ENCODE measurements at regions not wholly inside any gene's neighbourhood (a gene's known extent, or its start where the extent isn't known, plus 50 kb on each side); places are given as distances from the start of the nearest gene placed in this dataset.

- no peak overlapping the region for H3K4me3 ChIP-seq (ENCODE audit: insufficient read depth, low read depth, low read length)
- H3K4me1 Mint-ChIP-seq (ENCODE audit: low read depth, unreplicated experiment): no peaks in the 10 kb centered on the region
- TF ChIP-seq, protein P1, sequence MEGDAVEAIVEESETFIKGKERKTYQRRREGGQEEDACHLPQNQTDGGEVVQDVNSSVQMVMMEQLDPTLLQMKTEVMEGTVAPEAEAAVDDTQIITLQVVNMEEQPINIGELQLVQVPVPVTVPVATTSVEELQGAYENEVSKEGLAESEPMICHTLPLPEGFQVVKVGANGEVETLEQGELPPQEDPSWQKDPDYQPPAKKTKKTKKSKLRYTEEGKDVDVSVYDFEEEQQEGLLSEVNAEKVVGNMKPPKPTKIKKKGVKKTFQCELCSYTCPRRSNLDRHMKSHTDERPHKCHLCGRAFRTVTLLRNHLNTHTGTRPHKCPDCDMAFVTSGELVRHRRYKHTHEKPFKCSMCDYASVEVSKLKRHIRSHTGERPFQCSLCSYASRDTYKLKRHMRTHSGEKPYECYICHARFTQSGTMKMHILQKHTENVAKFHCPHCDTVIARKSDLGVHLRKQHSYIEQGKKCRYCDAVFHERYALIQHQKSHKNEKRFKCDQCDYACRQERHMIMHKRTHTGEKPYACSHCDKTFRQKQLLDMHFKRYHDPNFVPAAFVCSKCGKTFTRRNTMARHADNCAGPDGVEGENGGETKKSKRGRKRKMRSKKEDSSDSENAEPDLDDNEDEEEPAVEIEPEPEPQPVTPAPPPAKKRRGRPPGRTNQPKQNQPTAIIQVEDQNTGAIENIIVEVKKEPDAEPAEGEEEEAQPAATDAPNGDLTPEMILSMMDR (IDR thresholded peaks at IDR 0.05; ENCODE audit: insufficient read depth, low read depth, low read length): no peak
- TF ChIP-seq EZH2 (IDR thresholded peaks at IDR 0.05; ENCODE audit: insufficient read depth, low read length): no peak
- peaks cover 2% of the 10 kb centered on the region for H3K4me1 ChIP-seq (ENCODE audit: insufficient read depth, low read length)
- no peaks in the 10 kb centered on the region for H3K9me3 ChIP-seq (ENCODE audit: insufficient read depth, low read depth, low read length)
- no peaks in the 10 kb centered on the region for H3K27me3 Mint-ChIP-seq (ENCODE audit: low read depth, unreplicated experiment)
- no peaks in the 10 kb centered on the region for H3K79me2 ChIP-seq (ENCODE audit: insufficient read depth, low read length)
- H3K4me2 ChIP-seq (ENCODE audit: low read length): no peak overlapping the region
- no peak overlapping the region for H3K27ac ChIP-seq (ENCODE audit: low read depth, low read length)
- no peaks in the 10 kb centered on the region for H3K36me3 Mint-ChIP-seq (ENCODE audit: low read depth, unreplicated experiment)
- H3K27ac Mint-ChIP-seq (ENCODE audit: unreplicated experiment): no peak overlapping the region
- H2AFZ ChIP-seq (ENCODE audit: low read depth, low read length): no peak overlapping the region
- peaks cover 2% of the 10 kb centered on the region for H3K9me3 Mint-ChIP-seq (ENCODE audit: unreplicated experiment)
- H3K36me3 ChIP-seq (ENCODE audit: insufficient read depth, low read length): no peaks in the 10 kb centered on the region
- H3K4me3 Mint-ChIP-seq (ENCODE audit: unreplicated experiment): no peak overlapping the region
- FAIRE-seq: peak; percentile 96
- H3K9ac ChIP-seq (ENCODE audit: low read length): no peak overlapping the region
- H3K27me3 ChIP-seq (ENCODE audit: insufficient read depth, low read length): no peaks in the 10 kb centered on the region
- DNase-seq (ENCODE audit: low read depth): peak; percentile 53
- no peaks in the 10 kb centered on the region for H4K20me1 ChIP-seq (ENCODE audit: insufficient read depth, low read length)
These were observed 119.1 kb upstream of the PRDX4 start for GRCh38 chrX:23548164-23548563.

- Histone ChIP-seq H3K27me3 (ENCODE audit: insufficient read depth, low read length) (no peaks in the 10 kb centered on the region), H3K79me2 (ENCODE audit: insufficient read depth, low read length) (no peaks in the 10 kb centered on the region), H4K20me1 (ENCODE audit: insufficient read depth, low read length) (no peaks in the 10 kb centered on the region), H2AFZ (ENCODE audit: low read depth, low read length) (no peak overlapping the region), H3K4me1 (ENCODE audit: insufficient read depth, low read length) (peaks cover 2% of the 10 kb centered on the region), H3K36me3 (ENCODE audit: insufficient read depth, low read length) (no peaks in the 10 kb centered on the region), H3K4me2 (ENCODE audit: low read length) (no peak overlapping the region), H3K9me3 (ENCODE audit: insufficient read depth, low read depth, low read length) (no peaks in the 10 kb centered on the region), H3K27ac (ENCODE audit: low read depth, low read length) (no peak overlapping the region), H3K9ac (ENCODE audit: low read length) (no peak overlapping the region), H3K4me3 (ENCODE audit: insufficient read depth, low read depth, low read length) (no peak overlapping the region)
- H3K27ac Mint-ChIP-seq (ENCODE audit: unreplicated experiment): no peak overlapping the region
- TF ChIP-seq EZH2 (IDR thresholded peaks at IDR 0.05; ENCODE audit: insufficient read depth, low read length): no peak
- TF ChIP-seq, protein P1 (IDR thresholded peaks at IDR 0.05; ENCODE audit: insufficient read depth, low read depth, low read length): no peak
- no peak overlapping the region for H3K4me3 Mint-ChIP-seq (ENCODE audit: unreplicated experiment)
- DNase-seq (ENCODE audit: low read depth) (no peak), FAIRE-seq (peak; percentile 96)
- H3K36me3 Mint-ChIP-seq (ENCODE audit: low read depth, unreplicated experiment): no peaks in the 10 kb centered on the region
- H3K27me3 Mint-ChIP-seq (ENCODE audit: low read depth, unreplicated experiment): no peaks in the 10 kb centered on the region
- no peaks in the 10 kb centered on the region for H3K9me3 Mint-ChIP-seq (ENCODE audit: unreplicated experiment)
- H3K4me1 Mint-ChIP-seq (ENCODE audit: low read depth, unreplicated experiment): no peaks in the 10 kb centered on the region
These were observed 115.0 kb upstream of the PRDX4 start for GRCh38 chrX:23552303-23552702.

GRCh38 chrX:23554304-23554703 lies 113.0 kb upstream of the PRDX4 start:
- DNase-seq (ENCODE audit: low read depth): peak; percentile 30
- no peak overlapping the region for H3K4me2 ChIP-seq (ENCODE audit: low read length)
- no peak overlapping the region for H3K27ac Mint-ChIP-seq (ENCODE audit: unreplicated experiment)
- no peaks in the 10 kb centered on the region for H3K4me1 Mint-ChIP-seq (ENCODE audit: low read depth, unreplicated experiment)
- no peak overlapping the region for H3K27ac ChIP-seq (ENCODE audit: low read depth, low read length)
- no peak overlapping the region for H2AFZ ChIP-seq (ENCODE audit: low read depth, low read length)
- no peaks in the 10 kb centered on the region for H4K20me1 ChIP-seq (ENCODE audit: insufficient read depth, low read length)
- no peaks in the 10 kb centered on the region for H3K36me3 Mint-ChIP-seq (ENCODE audit: low read depth, unreplicated experiment)
- H3K4me1 ChIP-seq (ENCODE audit: insufficient read depth, low read length): no peaks in the 10 kb centered on the region
- FAIRE-seq: peak; percentile 99
- H3K36me3 ChIP-seq (ENCODE audit: insufficient read depth, low read length): no peaks in the 10 kb centered on the region
- H3K4me3 ChIP-seq (ENCODE audit: insufficient read depth, low read depth, low read length): no peak overlapping the region
- H3K27me3 Mint-ChIP-seq (ENCODE audit: low read depth, unreplicated experiment): no peaks in the 10 kb centered on the region
- H3K9me3 ChIP-seq (ENCODE audit: insufficient read depth, low read depth, low read length): no peaks in the 10 kb centered on the region
- no peaks in the 10 kb centered on the region for H3K9me3 Mint-ChIP-seq (ENCODE audit: unreplicated experiment)
- TF ChIP-seq, protein P1 (IDR thresholded peaks at IDR 0.05; ENCODE audit: insufficient read depth, low read depth, low read length): peak; percentile 50
- TF ChIP-seq EZH2 (IDR thresholded peaks at IDR 0.05; ENCODE audit: insufficient read depth, low read length): no peak
- no peak overlapping the region for H3K9ac ChIP-seq (ENCODE audit: low read length)
- no peaks in the 10 kb centered on the region for H3K79me2 ChIP-seq (ENCODE audit: insufficient read depth, low read length)
- no peak overlapping the region for H3K4me3 Mint-ChIP-seq (ENCODE audit: unreplicated experiment)
- no peaks in the 10 kb centered on the region for H3K27me3 ChIP-seq (ENCODE audit: insufficient read depth, low read length)

All from astrocyte (in vitro differentiated cells and primary cell).